HCT116 (cell line): ENCODE measurements at regions not wholly inside any gene's neighbourhood (a gene's known extent, or its start where the extent isn't known, plus 50 kb on each side); places are given as distances from the start of the nearest gene placed in this dataset.

ENCODE experiments used
- ATAC-seq: fragments of 200-7000 bp; cut with Tn5 transposase; 2 replicates; pipeline ENCODE4 v1.9.1; 2020; ENCODE audit warnings: mild to moderate bottlenecking, moderate library complexity
- BruUV-seq: library from RNA; stranded (reverse); fragments of 400-500 nt; replicated peaks from 2 replicates; lab custom pipeline; 2021; lab: Mats Ljungman, UMichigan
- CTCF ChIA-PET: fragments of 300-600 bp; sonication (Branson Sonifier 250); formaldehyde crosslinking; loops from one replicate; lab custom pipeline; 2021; ENCODE audit warnings: antibody characterized with exemption; lab: Charles Lee
- POLR2A ChIA-PET: fragments of 300-600, 350-600 bp; sonication (Branson Sonifier 250); formaldehyde crosslinking; loops from one replicate; lab custom pipeline; 2021; ENCODE audit warnings: antibody characterized with exemption; lab: Charles Lee
- RAD21 ChIA-PET, 2 experiments: fragments of 300-600 bp; sonication (Branson Sonifier 250); formaldehyde crosslinking; loops; one replicate each; lab custom pipeline; 2023; ENCODE audit warnings: low total read pairs in 2 of 2; ENCODE audit not compliant: uncharacterized antibody in 2 of 2, unreplicated experiment in 2 of 2, low non-redundant PET in 1 of 2; lab: Charles Lee
- DNase-seq: peaks from one replicate; pipeline ENCODE4 v3.0.0-alpha.2; 2010; ENCODE audit warnings: low read depth, low spot score
- H2AFZ ChIP-seq: fragments of 200-600 bp; shearing (Covaris generic), sonication (generic); 2 replicates; pipeline ENCODE4 v1.6.1; 2017; ENCODE audit warnings: low read depth, mixed run types, mixed read lengths, antibody characterized with exemption, low read length; ENCODE audit not compliant: poor library complexity, severe bottlenecking
- H3K27ac ChIP-seq: 2 replicates; pipeline ENCODE4 v1.5.1; 2012; ENCODE audit warnings: low read depth, low read length
- H3K27me3 ChIP-seq: fragments of 200-600 bp; sonication (generic); 2 replicates; pipeline ENCODE4 v1.6.1; 2016; ENCODE audit warnings: mixed run types, low read length, mixed read lengths; ENCODE audit not compliant: insufficient read depth
- H3K36me3 ChIP-seq, 2 experiments: fragments of 200-500 bp in 1 of 2; fragments of 200-600 bp in 1 of 2; sonication (Bioruptor generic) in 1 of 2; sonication (generic) in 1 of 2; 2 replicates each; pipeline versions ENCODE4 v1.5.1 to v1.6.1; 2014 to 2016; ENCODE audit warnings: low read length in 2 of 2, inconsistent platforms in 1 of 2, mixed read lengths in 1 of 2, mixed run types in 1 of 2; ENCODE audit not compliant: insufficient read depth in 2 of 2, control insufficient read depth in 1 of 2
- H3K4me1 ChIP-seq, 2 experiments: fragments of 200-600 bp in 1 of 2; sonication (generic) in 1 of 2; 2 replicates each; pipeline versions ENCODE4 v1.5.1 to v1.6.1; 2012 to 2017; ENCODE audit warnings: low read length in 2 of 2, inconsistent platforms in 1 of 2, mild to moderate bottlenecking in 1 of 2, mixed read lengths in 1 of 2, mixed run types in 1 of 2, moderate library complexity in 1 of 2; ENCODE audit not compliant: insufficient read depth in 2 of 2, control insufficient read depth in 1 of 2
- H3K4me2 ChIP-seq: fragments of 200-600 bp; sonication (generic); 2 replicates; pipeline ENCODE4 v1.6.1; 2017; ENCODE audit warnings: mixed run types, low read length, mixed read lengths
- H3K4me3 ChIP-seq, 2 experiments: fragments of 200-600 bp in 1 of 2; sonication (generic) in 1 of 2; replicated peaks in 1 of 2; 2 replicates each; pipeline ENCODE4 v1.5.1; 2011 to 2016; ENCODE audit warnings: low read length in 2 of 2, control low read depth in 1 of 2, low read depth in 1 of 2, mild to moderate bottlenecking in 1 of 2, mixed read lengths in 1 of 2, mixed run types in 1 of 2
- H3K79me2 ChIP-seq: fragments of 200-600 bp; sonication (generic); 2 replicates; pipeline ENCODE4 v1.6.1; 2017; ENCODE audit warnings: mild to moderate bottlenecking, mixed run types, low read length, moderate library complexity, mixed read lengths; ENCODE audit not compliant: insufficient read depth
- H3K9ac ChIP-seq: fragments of 200-600 bp; sonication (generic); 2 replicates; pipeline ENCODE4 v1.6.1; 2016; ENCODE audit warnings: low read length, mixed read lengths
- H3K9me2 ChIP-seq: fragments of 200-600 bp; sonication (generic), shearing (Covaris generic); 2 replicates; pipeline ENCODE4 v1.6.1; 2017; ENCODE audit warnings: mixed run types, mild to moderate bottlenecking, moderate library complexity; ENCODE audit not compliant: insufficient read depth
- H3K9me3 ChIP-seq, 2 experiments: fragments of 200-500 bp in 1 of 2; fragments of 200-600 bp in 1 of 2; sonication (Bioruptor generic) in 1 of 2; sonication (generic) in 1 of 2; 2 replicates each; pipeline ENCODE4 v1.6.1; 2014 to 2017; ENCODE audit warnings: low read length in 2 of 2, mixed read lengths in 2 of 2, inconsistent platforms in 1 of 2, low read depth in 1 of 2, mild to moderate bottlenecking in 1 of 2, mixed run types in 1 of 2, moderate library complexity in 1 of 2; ENCODE audit not compliant: control insufficient read depth in 1 of 2, insufficient read depth in 1 of 2
- H4K20me1 ChIP-seq: fragments of 200-600 bp; sonication (generic), shearing (Covaris generic); 2 replicates; pipeline ENCODE4 v1.6.1; 2017; ENCODE audit warnings: mixed run types, mild to moderate bottlenecking, moderate library complexity; ENCODE audit not compliant: insufficient read depth
- JUND ChIP-seq: IDR thresholded peaks from 2 replicates; pipeline ENCODE4 v1.6.1; 2012
- POLR2AphosphoS5 ChIP-seq: IDR thresholded peaks from 2 replicates; pipeline ENCODE4 v1.6.1; 2011; ENCODE audit warnings: mild to moderate bottlenecking, low read depth, low read length, moderate library complexity
- RAD21 ChIP-seq: IDR thresholded peaks from 2 replicates; pipeline ENCODE4 v1.6.1; 2012; ENCODE audit warnings: low read depth, mild to moderate bottlenecking
- SIN3A ChIP-seq: IDR thresholded peaks from 2 replicates; pipeline ENCODE4 v1.6.1; 2012; ENCODE audit warnings: low read depth
- SP1 ChIP-seq: IDR thresholded peaks from 2 replicates; pipeline ENCODE4 v1.6.1; 2012; ENCODE audit warnings: low read depth
- SRF ChIP-seq: IDR thresholded peaks from 2 replicates; pipeline ENCODE4 v1.6.1; 2012; ENCODE audit warnings: low read depth
- YY1 ChIP-seq: IDR thresholded peaks from 2 replicates; pipeline ENCODE4 v1.6.1; 2011; ENCODE audit warnings: low read length, low read depth, moderate library complexity, mild to moderate bottlenecking; ENCODE audit not compliant: insufficient replicate concordance; ENCODE audit errors: extremely low read depth
- ZBTB33 ChIP-seq: IDR thresholded peaks from 2 replicates; pipeline ENCODE4 v1.6.1; 2011; ENCODE audit warnings: mild to moderate bottlenecking, low read length, moderate library complexity; ENCODE audit not compliant: insufficient replicate concordance; ENCODE audit errors: extremely low read depth
- intact Hi-C: fragments of 100-400 bp; cut with micrococcal nuclease; formaldehyde crosslinking; loops from 2 replicates; pipeline ENCODE4 v1.10.0; 2022
- TF ChIP-seq, protein P1 (sequence below): IDR thresholded peaks from 2 replicates; pipeline ENCODE4 v1.6.1; 2012; ENCODE audit warnings: low read depth
- TF ChIP-seq, protein P2 (sequence below): IDR thresholded peaks from 2 replicates; pipeline ENCODE4 v1.6.1; 2012

DNA sequence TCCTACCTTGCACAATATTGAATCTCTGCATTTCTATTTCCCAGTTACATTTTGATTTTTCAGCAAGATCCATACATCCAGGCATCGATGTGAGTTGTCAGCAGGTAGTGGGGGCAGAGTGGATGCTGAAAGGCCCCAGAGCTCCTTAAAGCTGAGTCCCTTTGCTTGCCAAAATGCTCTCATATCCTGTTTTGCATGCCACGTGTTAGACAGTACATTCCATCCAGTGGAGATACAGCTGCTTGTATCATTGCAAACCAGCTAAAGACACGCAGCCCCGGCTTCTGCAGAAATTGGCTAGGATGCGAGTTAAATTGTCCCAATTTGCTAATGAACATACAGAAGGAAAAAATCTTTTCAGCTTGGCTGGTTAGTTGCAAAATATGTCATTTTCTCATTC is 179.6 kb upstream of the MXRA5 start:
- no peak for TF ChIP-seq SRF
- no peak for TF ChIP-seq JUND
- TF ChIP-seq POLR2AphosphoS5: no peak
- TF ChIP-seq SIN3A: no peak
- no peak for TF ChIP-seq YY1
- TF ChIP-seq, protein P1, sequence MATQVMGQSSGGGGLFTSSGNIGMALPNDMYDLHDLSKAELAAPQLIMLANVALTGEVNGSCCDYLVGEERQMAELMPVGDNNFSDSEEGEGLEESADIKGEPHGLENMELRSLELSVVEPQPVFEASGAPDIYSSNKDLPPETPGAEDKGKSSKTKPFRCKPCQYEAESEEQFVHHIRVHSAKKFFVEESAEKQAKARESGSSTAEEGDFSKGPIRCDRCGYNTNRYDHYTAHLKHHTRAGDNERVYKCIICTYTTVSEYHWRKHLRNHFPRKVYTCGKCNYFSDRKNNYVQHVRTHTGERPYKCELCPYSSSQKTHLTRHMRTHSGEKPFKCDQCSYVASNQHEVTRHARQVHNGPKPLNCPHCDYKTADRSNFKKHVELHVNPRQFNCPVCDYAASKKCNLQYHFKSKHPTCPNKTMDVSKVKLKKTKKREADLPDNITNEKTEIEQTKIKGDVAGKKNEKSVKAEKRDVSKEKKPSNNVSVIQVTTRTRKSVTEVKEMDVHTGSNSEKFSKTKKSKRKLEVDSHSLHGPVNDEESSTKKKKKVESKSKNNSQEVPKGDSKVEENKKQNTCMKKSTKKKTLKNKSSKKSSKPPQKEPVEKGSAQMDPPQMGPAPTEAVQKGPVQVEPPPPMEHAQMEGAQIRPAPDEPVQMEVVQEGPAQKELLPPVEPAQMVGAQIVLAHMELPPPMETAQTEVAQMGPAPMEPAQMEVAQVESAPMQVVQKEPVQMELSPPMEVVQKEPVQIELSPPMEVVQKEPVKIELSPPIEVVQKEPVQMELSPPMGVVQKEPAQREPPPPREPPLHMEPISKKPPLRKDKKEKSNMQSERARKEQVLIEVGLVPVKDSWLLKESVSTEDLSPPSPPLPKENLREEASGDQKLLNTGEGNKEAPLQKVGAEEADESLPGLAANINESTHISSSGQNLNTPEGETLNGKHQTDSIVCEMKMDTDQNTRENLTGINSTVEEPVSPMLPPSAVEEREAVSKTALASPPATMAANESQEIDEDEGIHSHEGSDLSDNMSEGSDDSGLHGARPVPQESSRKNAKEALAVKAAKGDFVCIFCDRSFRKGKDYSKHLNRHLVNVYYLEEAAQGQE: no peak
- TF ChIP-seq, protein P2, sequence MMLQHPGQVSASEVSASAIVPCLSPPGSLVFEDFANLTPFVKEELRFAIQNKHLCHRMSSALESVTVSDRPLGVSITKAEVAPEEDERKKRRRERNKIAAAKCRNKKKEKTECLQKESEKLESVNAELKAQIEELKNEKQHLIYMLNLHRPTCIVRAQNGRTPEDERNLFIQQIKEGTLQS: no peak
- no peak for TF ChIP-seq ZBTB33
- no peak for TF ChIP-seq SP1
- TF ChIP-seq RAD21: no peak
- no peaks in the 10 kb centered on the region for H3K4me1 ChIP-seq
- ATAC-seq (no peak), DNase-seq (no peak)
- H3K4me2 ChIP-seq: no peak overlapping the region
- RAD21 ChIA-PET: no interaction called here
- H4K20me1 ChIP-seq: no peaks in the 10 kb centered on the region
- no peak overlapping the region for H3K27ac ChIP-seq
- intact Hi-C loops: no loop called here
- H3K36me3 ChIP-seq: no peaks in the 10 kb centered on the region
- CTCF ChIA-PET: no interaction called here
- H3K9me2 ChIP-seq: no peaks in the 10 kb centered on the region
- POLR2A ChIA-PET: no interaction called here
- no peaks in the 10 kb centered on the region for H3K79me2 ChIP-seq
- no peak overlapping the region for H3K9ac ChIP-seq
- no TSS peak for BruUV-seq
- no peak overlapping the region for H3K4me3 ChIP-seq
- no peaks in the 10 kb centered on the region for H3K27me3 ChIP-seq
- H2AFZ ChIP-seq: no peak overlapping the region
- no peaks in the 10 kb centered on the region for H3K9me3 ChIP-seq
